Pancreas (tissue), 10 donors: ENCODE measurements at regions not wholly inside any gene's neighbourhood (a gene's known extent, or its start where the extent isn't known, plus 50 kb on each side); places are given as distances from the start of the nearest gene placed in this dataset.

Experiments
- ATAC-seq, 4 donors: fragments of 200-7000 bp; cut with Tn5 transposase; one replicate each; pipeline versions ENCODE4 v1.8.0 to v1.9.1; 2020; ENCODE audit warnings: mild to moderate bottlenecking in 4 of 4, moderate library complexity in 4 of 4
- DNase-seq, 6 donors: peaks; one replicate each; pipeline ENCODE4 v3.0.0-alpha.2; 2020
- FAIRE-seq: peaks from 2 replicates; lab custom pipeline; 2012; peaks lifted over from hg19 to GRCh38; lab: Jason Lieb, UNC
- H3K27ac ChIP-seq, 4 donors: fragments of 200-600 bp; sonication (generic); 1 replicate in 3 of 4; 2 replicates in 1 of 4; pipeline versions ENCODE4 v1.5.0 to v1.8.0; 2020
- H3K27me3 ChIP-seq, 4 donors: fragments of 200-600 bp; one replicate each; pipeline ENCODE4 v1.8.0; 2021
- H3K36me3 ChIP-seq, 3 donors: fragments of 200-600 bp; sonication (generic) in 1 of 3; one replicate each; pipeline versions ENCODE4 v1.5.0 to v1.8.0; 2020 to 2021
- H3K4me1 ChIP-seq, 3 donors: fragments of 200-600 bp; one replicate each; pipeline ENCODE4 v1.8.0; 2021
- H3K4me3 ChIP-seq, 4 donors: fragments of 200-600 bp; sonication (generic) in 2 of 4; one replicate each; pipeline versions ENCODE4 v1.5.0 to v1.8.0; 2020 to 2021
- H3K9me3 ChIP-seq, 4 donors: fragments of 200-600 bp; one replicate each; pipeline ENCODE4 v1.8.0; 2021
- CTCF ChIP-seq, 4 donors: fragments of 200-600 bp; sonication (generic) in 3 of 4; IDR thresholded peaks; one replicate each; pipeline versions ENCODE4 v1.5.0 to v1.8.0; 2021; ENCODE audit warnings: antibody characterized with exemption in 4 of 4
- WGBS, 2 donors: extraction: QIAGEN DNeasy Blood & Tissue Kit; methylation state at CpG; one replicate each; pipeline ENCODE4 v1.1.7; 2013; 5-methylcytosine and 5-hydroxymethylcytosine counted together
- intact Hi-C, 3 donors: fragments of 100-400 bp; cut with DNase I; formaldehyde crosslinking; loops; one replicate each; pipeline versions ENCODE4 v1.11.1 to v1.14.2; 2022
- donor health status: healthy with polysubstance abuse.
- donor health status: DM: no; HTN: no; CAD: no; lungs with moderate emphysema.
- donor health status: DM: no; HTN: no; CAD: no.
- donor health status: control.
- donor health status: control.
- donor health status: Bipolar disorder and iron deficiency.
- donor health status: DM: yes; HTN: yes; CAD: no.
- donor health status: DM: no; HTN: no; CAD: no.
- donor health status: DM: no; HTN: no; CAD: no.
- donor health status: DM: yes; HTN: yes; CAD: no.

- Histone ChIP-seq H3K9me3 (no peaks in the 10 kb centered on the region), H3K27me3 (no peaks in the 10 kb centered on the region), H3K4me1 (no peaks in the 10 kb centered on the region), H3K4me3 (no peak overlapping the region), H3K27ac (no peak overlapping the region), H3K36me3 (no peaks in the 10 kb centered on the region)
- ATAC-seq: no peak
- FAIRE-seq: no peak
- 55 to 60% methylated on average over 9 of the region's 9 CpGs for WGBS, 2 donors
- DNase-seq: no peak
- TF ChIP-seq CTCF (IDR thresholded peaks at IDR 0.05): no peak
- intact Hi-C loops: no loop called here
Observed at GRCh38 chr16:49052846-49053245, 228.8 kb downstream of the CBLN1 start.

- intact Hi-C loops: no loop called here
- no peak overlapping the region for H3K27ac ChIP-seq
- H3K36me3 ChIP-seq: no peaks in the 10 kb centered on the region
- no peak for TF ChIP-seq CTCF (IDR thresholded peaks at IDR 0.05)
- no peak for FAIRE-seq
- no peaks in the 10 kb centered on the region for H3K4me1 ChIP-seq
- no peaks in the 10 kb centered on the region for H3K27me3 ChIP-seq
- ATAC-seq: no peak
- DNase-seq: no peak
- WGBS, 2 donors: 14 to 41% methylated on average over 2 of the region's 2 CpGs
- no peak overlapping the region for H3K4me3 ChIP-seq
- H3K9me3 ChIP-seq: no peaks in the 10 kb centered on the region
Observed at GRCh38 chr16:49051576-49051975, 230.1 kb downstream of the CBLN1 start.

- TF ChIP-seq CTCF (IDR thresholded peaks at IDR 0.05): no peak
Observed at GRCh38 chr16:49050607-49051006, 231.0 kb downstream of the CBLN1 start.

GRCh38 chr16:49049644-49050043 lies 232.0 kb downstream of the CBLN1 start:
- DNase-seq: no peak
- Histone ChIP-seq H3K36me3 (no peaks in the 10 kb centered on the region), H3K4me1 (no peaks in the 10 kb centered on the region), H3K4me3 (no peak overlapping the region), H3K27me3 (no peaks in the 10 kb centered on the region), H3K9me3 (no peaks in the 10 kb centered on the region), H3K27ac (no peak overlapping the region)
- intact Hi-C loops: no loop called here
- 67 to 69% methylated on average over 3 of the region's 3 CpGs for WGBS, 2 donors
- no peak for FAIRE-seq
- TF ChIP-seq CTCF (IDR thresholded peaks at IDR 0.05): no peak
- ATAC-seq: no peak

More at GRCh38 chr16:49050607-49051006, 231.0 kb downstream of the CBLN1 start:
- Histone ChIP-seq H3K4me1 (no peaks in the 10 kb centered on the region), H3K27ac (no peak overlapping the region), H3K9me3 (no peaks in the 10 kb centered on the region), H3K4me3 (no peak overlapping the region), H3K27me3 (no peaks in the 10 kb centered on the region), H3K36me3 (no peaks in the 10 kb centered on the region)
- intact Hi-C loops: no loop called here
- no peak for ATAC-seq
- DNase-seq: no peak
- 47 to 64% methylated on average over 4 of the region's 4 CpGs for WGBS, 2 donors
- no peak for FAIRE-seq

GRCh38 chr16:49049191-49049590 lies 232.4 kb downstream of the CBLN1 start:
- WGBS, 2 donors: 46 to 47% methylated on average over 6 of the region's 6 CpGs
- no peaks in the 10 kb centered on the region for H3K9me3 ChIP-seq
- intact Hi-C loops: no loop called here
- DNase-seq (no peak), FAIRE-seq (no peak), ATAC-seq (no peak)
- H3K27ac ChIP-seq: no peak overlapping the region
- no peaks in the 10 kb centered on the region for H3K36me3 ChIP-seq
- H3K4me1 ChIP-seq: no peaks in the 10 kb centered on the region
- no peaks in the 10 kb centered on the region for H3K27me3 ChIP-seq
- no peak for TF ChIP-seq CTCF (IDR thresholded peaks at IDR 0.05)
- H3K4me3 ChIP-seq: no peak overlapping the region
